Mesendoderm (in vitro differentiated cells): ENCODE measurements at regions not wholly inside any gene's neighbourhood (a gene's known extent, or its start where the extent isn't known, plus 50 kb on each side); places are given as distances from the start of the nearest gene placed in this dataset.
"Not testable (repeated sequence)": the region's sequence is repeated elsewhere in the genome, so short reads cannot be mapped to it uniquely, and the experiment has no call there.

ENCODE experiments used
- DNase-seq: peaks from one replicate; pipeline ENCODE4 v3.0.0; 2013
- H2AK5ac ChIP-seq: 2 replicates; pipeline ENCODE4 v1.6.1; 2013; ENCODE audit warnings: low read length, inconsistent platforms
- H2BK120ac ChIP-seq: 2 replicates; pipeline ENCODE4 v1.6.1; 2013; ENCODE audit warnings: low read depth, mild to moderate bottlenecking, low read length, moderate library complexity, mixed read lengths
- H2BK15ac ChIP-seq: replicated peaks from 2 replicates; pipeline ENCODE4 v1.6.1; 2013; ENCODE audit warnings: low read depth, mild to moderate bottlenecking, moderate library complexity
- H2BK5ac ChIP-seq: 2 replicates; pipeline ENCODE4 v1.6.1; 2013; ENCODE audit warnings: low read length, inconsistent platforms
- H3K18ac ChIP-seq: 2 replicates; pipeline ENCODE4 v1.6.1; 2013; ENCODE audit warnings: mild to moderate bottlenecking, low read length, mixed read lengths
- H3K23ac ChIP-seq: one replicate; pipeline ENCODE4 v1.6.1; 2013; ENCODE audit warnings: low read length
- H3K27ac ChIP-seq: 2 replicates; pipeline ENCODE4 v1.5.1; 2013; ENCODE audit warnings: low read depth, mild to moderate bottlenecking, inconsistent platforms, low read length, moderate library complexity
- H3K27me3 ChIP-seq: 2 replicates; pipeline ENCODE4 v1.6.1; 2013; ENCODE audit warnings: low read length, control low read depth, mild to moderate bottlenecking, inconsistent platforms; ENCODE audit not compliant: insufficient read depth, poor library complexity
- H3K36me3 ChIP-seq: 2 replicates; pipeline ENCODE4 v1.6.1; 2013; ENCODE audit warnings: low read length, inconsistent platforms; ENCODE audit not compliant: control insufficient read depth, insufficient read depth
- H3K4ac ChIP-seq: one replicate; pipeline ENCODE4 v1.6.1; 2013; ENCODE audit warnings: low read depth, mild to moderate bottlenecking, low read length, moderate library complexity
- H3K4me1 ChIP-seq: 2 replicates; pipeline ENCODE4 v1.6.1; 2013; ENCODE audit warnings: low read depth, low read length, inconsistent platforms; ENCODE audit not compliant: control insufficient read depth
- H3K4me2 ChIP-seq: 2 replicates; pipeline ENCODE4 v1.6.1; 2013; ENCODE audit warnings: low read length
- H3K4me3 ChIP-seq: 2 replicates; pipeline ENCODE4 v1.5.1; 2013; ENCODE audit warnings: mild to moderate bottlenecking, low read length
- H3K56ac ChIP-seq: one replicate; pipeline ENCODE4 v1.6.1; 2013; ENCODE audit warnings: low read length
- H3K79me1 ChIP-seq: 2 replicates; pipeline ENCODE4 v1.6.1; 2013; ENCODE audit warnings: low read length, inconsistent platforms
- H3K79me2 ChIP-seq: 2 replicates; pipeline ENCODE4 v1.6.1; 2013; ENCODE audit warnings: mild to moderate bottlenecking, low read length; ENCODE audit not compliant: control insufficient read depth, insufficient read depth
- H3K9ac ChIP-seq: 2 replicates; pipeline ENCODE4 v1.6.1; 2013; ENCODE audit warnings: low read length, inconsistent platforms
- H4K5ac ChIP-seq: one replicate; pipeline ENCODE4 v1.6.1; 2013; ENCODE audit warnings: low read length
- H4K8ac ChIP-seq: one replicate; pipeline ENCODE4 v1.6.1; 2013; ENCODE audit warnings: low read depth, mild to moderate bottlenecking, control low read depth, low read length, moderate library complexity
- WGBS: extraction: QIAGEN DNeasy Blood & Tissue Kit; methylation state at CpG from one replicate; pipeline ENCODE4 v1.1.7; 2013; ENCODE audit warnings: low lambda C conversion rate, missing lambda C conversion rate; ENCODE audit not compliant: insufficient coverage; ENCODE audit errors: extremely low coverage; 5-methylcytosine and 5-hydroxymethylcytosine counted together

DNA sequence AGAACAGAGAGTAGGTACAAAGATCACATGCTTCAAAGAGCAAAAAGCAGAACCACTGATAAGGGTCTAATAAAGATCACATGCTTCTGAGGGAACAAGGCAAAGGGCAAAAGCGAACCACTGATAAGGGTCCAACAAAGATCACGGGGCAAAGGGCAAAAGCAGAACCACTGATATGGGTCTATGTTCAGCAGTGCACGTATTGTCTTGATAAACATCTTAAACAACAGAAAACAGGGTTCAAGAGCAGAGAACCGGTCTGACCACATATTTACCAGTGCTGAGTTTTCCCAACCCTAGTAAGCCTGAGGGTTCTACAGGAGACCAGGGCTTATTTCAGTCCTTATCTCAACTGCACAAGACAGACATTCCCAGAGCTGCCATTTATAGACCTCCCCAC lies 362.7 kb upstream of the ATXN7L3B start:
- H3K27ac ChIP-seq, H4K5ac ChIP-seq, H2BK15ac ChIP-seq, H3K18ac ChIP-seq, H2AK5ac ChIP-seq, H3K9ac ChIP-seq, H3K79me1 ChIP-seq, H3K36me3 ChIP-seq, H3K56ac ChIP-seq, H3K79me2 ChIP-seq, H4K8ac ChIP-seq, H3K4me2 ChIP-seq, H3K23ac ChIP-seq, H3K27me3 ChIP-seq, DNase-seq, H3K4ac ChIP-seq, H3K4me1 ChIP-seq, H2BK120ac ChIP-seq, H3K4me3 ChIP-seq, H2BK5ac ChIP-seq: not testable (repeated sequence)
- WGBS, result no CpG with 5 or more reads among the region's 4 CpGs

DNA sequence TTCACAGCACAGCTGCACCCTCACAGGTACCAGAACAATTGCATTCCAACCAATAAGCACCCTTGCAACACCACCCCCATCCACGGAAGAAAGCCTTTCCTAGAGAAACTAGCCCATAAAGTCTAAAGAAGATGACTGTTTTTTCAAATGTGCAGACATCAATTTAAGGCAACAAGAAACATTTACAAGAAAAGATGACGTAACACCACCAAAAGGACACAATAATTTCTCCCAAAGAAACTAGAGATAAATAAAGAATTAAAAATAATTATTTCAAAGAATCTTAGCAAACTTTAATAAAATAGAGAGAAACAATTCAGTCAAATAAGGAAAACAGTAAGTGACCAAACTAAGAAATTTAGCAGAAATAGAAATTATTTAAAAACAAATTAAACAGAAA lies 352.3 kb upstream of the ATXN7L3B start:
- H3K79me2 ChIP-seq, result no peaks in the 10 kb centered on the region
- no peak overlapping the region for H3K4me2 ChIP-seq
- no peak for DNase-seq
- H3K56ac ChIP-seq, result no peak overlapping the region
- no peaks in the 10 kb centered on the region for H3K36me3 ChIP-seq
- H3K27me3 ChIP-seq, result no peaks in the 10 kb centered on the region
- no peak overlapping the region for H2AK5ac ChIP-seq
- H4K8ac ChIP-seq, result no peak overlapping the region
- no peak overlapping the region for H2BK15ac ChIP-seq
- H2BK120ac ChIP-seq, result no peak overlapping the region
- no peak overlapping the region for H3K4ac ChIP-seq
- no peaks in the 10 kb centered on the region for H3K4me1 ChIP-seq
- no CpG with 5 or more reads among the region's 2 CpGs for WGBS
- no peak overlapping the region for H2BK5ac ChIP-seq
- H4K5ac ChIP-seq, result no peak overlapping the region
- no peak overlapping the region for H3K18ac ChIP-seq
- H3K9ac ChIP-seq, result no peak overlapping the region
- H3K27ac ChIP-seq, result no peak overlapping the region
- no peak overlapping the region for H3K4me3 ChIP-seq
- H3K23ac ChIP-seq, result no peak overlapping the region
- H3K79me1 ChIP-seq, result no peaks in the 10 kb centered on the region

DNA sequence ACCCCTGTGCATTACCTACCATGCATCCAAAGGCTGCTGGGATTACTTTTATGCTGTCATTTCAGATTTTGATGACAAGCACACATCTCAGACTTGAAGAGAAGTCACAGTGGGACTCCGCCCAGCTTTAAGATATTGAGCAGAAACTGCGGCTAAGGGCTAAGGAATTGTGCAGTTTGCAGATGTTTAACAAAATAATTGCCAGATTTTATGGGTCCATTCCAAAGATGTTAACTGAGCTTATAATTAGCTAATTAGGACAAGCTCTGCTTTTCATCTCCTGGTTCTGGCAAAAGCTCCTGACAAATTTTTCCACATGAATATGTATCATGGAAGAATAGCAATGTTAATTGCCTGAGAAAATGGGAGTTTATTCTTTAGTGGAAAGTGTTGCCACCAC lies 344.4 kb upstream of the ATXN7L3B start:
- H4K5ac ChIP-seq, result no peak overlapping the region
- no peak overlapping the region for H3K4me3 ChIP-seq
- H3K56ac ChIP-seq, result no peak overlapping the region
- no peak for DNase-seq
- H3K4me1 ChIP-seq, result no peaks in the 10 kb centered on the region
- H3K9ac ChIP-seq, result no peak overlapping the region
- no peak overlapping the region for H3K23ac ChIP-seq
- H4K8ac ChIP-seq, result no peak overlapping the region
- H2BK15ac ChIP-seq, result no peak overlapping the region
- H3K4ac ChIP-seq, result no peak overlapping the region
- H2BK5ac ChIP-seq, result no peak overlapping the region
- no peak overlapping the region for H3K18ac ChIP-seq
- H2AK5ac ChIP-seq, result no peak overlapping the region
- H2BK120ac ChIP-seq, result no peak overlapping the region
- no peaks in the 10 kb centered on the region for H3K36me3 ChIP-seq
- no peaks in the 10 kb centered on the region for H3K79me1 ChIP-seq
- no peak overlapping the region for H3K4me2 ChIP-seq
- no peaks in the 10 kb centered on the region for H3K27me3 ChIP-seq
- no CpG with 5 or more reads among the region's 2 CpGs for WGBS
- H3K27ac ChIP-seq, result no peak overlapping the region
- no peaks in the 10 kb centered on the region for H3K79me2 ChIP-seq

DNA sequence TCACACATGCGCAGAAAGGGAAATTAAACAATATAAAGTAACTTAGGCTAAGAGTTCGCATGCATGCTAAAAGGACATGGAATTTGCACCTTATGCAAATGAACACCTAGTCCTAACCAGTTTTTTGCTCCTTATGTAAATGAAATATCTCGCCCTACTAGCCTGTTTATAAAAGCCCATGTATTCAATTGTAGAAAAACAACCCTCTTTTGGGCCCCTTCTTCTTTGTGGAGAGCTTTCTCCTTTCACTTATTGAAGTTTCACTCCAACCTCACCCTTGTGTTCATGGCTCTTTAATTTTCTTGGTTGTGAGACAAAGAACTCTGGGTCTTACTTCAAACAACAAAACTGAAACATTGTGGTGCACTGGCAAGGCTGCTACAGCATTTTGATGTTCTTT lies 333.4 kb upstream of the ATXN7L3B start:
- H3K4me2 ChIP-seq, result no peak overlapping the region
- WGBS, result no CpG with 5 or more reads among the region's 3 CpGs
- no peak overlapping the region for H2BK120ac ChIP-seq
- no peak overlapping the region for H3K18ac ChIP-seq
- no peaks in the 10 kb centered on the region for H3K27me3 ChIP-seq
- H3K4me1 ChIP-seq, result no peaks in the 10 kb centered on the region
- H2BK5ac ChIP-seq, result no peak overlapping the region
- no peak overlapping the region for H2BK15ac ChIP-seq
- H3K56ac ChIP-seq, result no peak overlapping the region
- H3K27ac ChIP-seq, result no peak overlapping the region
- no peak for DNase-seq
- H3K79me1 ChIP-seq, result no peaks in the 10 kb centered on the region
- no peak overlapping the region for H4K5ac ChIP-seq
- H3K79me2 ChIP-seq, result no peaks in the 10 kb centered on the region
- no peak overlapping the region for H3K23ac ChIP-seq
- H3K4ac ChIP-seq, result no peak overlapping the region
- no peak overlapping the region for H4K8ac ChIP-seq
- no peaks in the 10 kb centered on the region for H3K36me3 ChIP-seq
- H3K4me3 ChIP-seq, result no peak overlapping the region
- H3K9ac ChIP-seq, result no peak overlapping the region
- no peak overlapping the region for H2AK5ac ChIP-seq

DNA sequence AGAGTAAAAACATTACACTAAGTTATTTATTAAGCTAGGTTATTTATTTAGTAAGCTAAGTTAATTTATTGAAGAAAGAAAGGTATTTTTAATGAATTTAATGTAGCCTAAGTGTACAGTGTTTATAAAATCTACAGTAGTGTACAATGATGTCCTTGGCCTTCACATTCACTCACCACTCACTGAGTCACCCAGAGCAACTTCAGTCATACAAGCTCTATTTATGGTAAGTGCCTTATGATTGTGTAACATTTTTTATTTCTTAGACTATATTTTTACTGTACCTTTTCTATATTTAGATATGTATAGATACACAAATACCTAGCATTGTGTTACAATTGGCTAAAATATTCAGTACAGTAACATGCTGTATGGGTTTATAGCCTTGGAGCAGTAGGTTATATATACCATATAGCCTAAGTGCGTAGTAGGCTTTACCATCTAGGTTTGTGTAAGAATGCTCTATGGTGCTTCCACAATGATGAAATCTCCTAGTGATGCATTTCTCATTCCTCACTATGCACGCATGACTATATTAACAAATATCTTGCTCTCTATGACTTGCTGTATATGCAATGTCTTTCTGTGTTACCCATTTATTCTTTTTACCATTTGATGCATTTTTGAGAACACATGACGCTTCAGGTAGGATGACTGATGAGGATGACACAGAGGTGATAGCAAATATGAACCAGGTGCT lies 309.6 kb upstream of the ATXN7L3B start:
- Histone ChIP-seq H3K4me3 (no peak overlapping the region), H2BK5ac (no peak overlapping the region), H3K9ac (no peak overlapping the region), H3K79me1 (no peaks in the 10 kb centered on the region), H3K4me2 (no peak overlapping the region), H3K79me2 (no peaks in the 10 kb centered on the region), H3K36me3 (no peaks in the 10 kb centered on the region), H2AK5ac (no peak overlapping the region), H3K18ac (no peak overlapping the region), H3K56ac (no peak overlapping the region), H3K27me3 (no peaks in the 10 kb centered on the region), H3K27ac (no peak overlapping the region), H3K4ac (no peak overlapping the region), H2BK120ac (no peak overlapping the region), H3K4me1 (no peaks in the 10 kb centered on the region), H2BK15ac (no peak overlapping the region), H4K8ac (no peak overlapping the region), H4K5ac (no peak overlapping the region), H3K23ac (no peak overlapping the region)
- DNase-seq, result no peak
- no CpG with 5 or more reads among the region's 3 CpGs for WGBS

DNA sequence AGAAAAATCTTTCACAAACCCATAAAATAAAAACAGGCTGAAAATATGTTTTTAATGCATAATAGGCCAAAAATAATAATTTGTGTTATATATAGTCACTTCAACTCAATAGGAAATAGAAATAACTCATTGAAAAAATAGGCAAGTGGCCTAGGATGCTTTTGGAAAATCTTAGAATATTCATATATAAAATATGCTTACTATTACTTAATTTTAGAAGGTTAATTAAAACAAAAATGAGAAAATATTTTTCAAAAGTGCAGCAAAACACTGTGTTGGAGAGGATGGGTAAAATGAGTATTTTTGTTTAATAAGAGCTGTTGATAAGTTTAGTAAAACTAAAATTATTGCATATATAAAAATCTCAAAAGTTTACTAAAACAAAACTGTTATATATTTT lies 308.0 kb upstream of the ATXN7L3B start:
- H2BK120ac ChIP-seq, result no peak overlapping the region
- DNase-seq, result no peak
- no peaks in the 10 kb centered on the region for H3K79me2 ChIP-seq
- H3K4ac ChIP-seq, result no peak overlapping the region
- no peaks in the 10 kb centered on the region for H3K79me1 ChIP-seq
- H4K8ac ChIP-seq, result no peak overlapping the region
- H3K4me1 ChIP-seq, result no peaks in the 10 kb centered on the region
- H3K36me3 ChIP-seq, result no peaks in the 10 kb centered on the region
- no peak overlapping the region for H2BK5ac ChIP-seq
- H4K5ac ChIP-seq, result no peak overlapping the region
- no peak overlapping the region for H3K23ac ChIP-seq
- H2AK5ac ChIP-seq, result no peak overlapping the region
- no peak overlapping the region for H3K27ac ChIP-seq
- no peak overlapping the region for H3K56ac ChIP-seq
- no peak overlapping the region for H3K18ac ChIP-seq
- no peak overlapping the region for H2BK15ac ChIP-seq
- H3K9ac ChIP-seq, result no peak overlapping the region
- no peak overlapping the region for H3K4me3 ChIP-seq
- H3K4me2 ChIP-seq, result no peak overlapping the region
- no peaks in the 10 kb centered on the region for H3K27me3 ChIP-seq
